ENCODE measurements at regions not wholly inside any gene's neighbourhood (a gene's known extent, or its start where the extent isn't known, plus 50 kb on each side); places are given as distances from the start of the nearest gene placed in this dataset.

- in situ Hi-C loops (cut with MboI; ENCODE audit: low sequenced_read_pairs), result no loop called here
These were observed 402.8 kb upstream of the JAG1 start for GRCh38 chr20:11076434-11077105.

DNA sequence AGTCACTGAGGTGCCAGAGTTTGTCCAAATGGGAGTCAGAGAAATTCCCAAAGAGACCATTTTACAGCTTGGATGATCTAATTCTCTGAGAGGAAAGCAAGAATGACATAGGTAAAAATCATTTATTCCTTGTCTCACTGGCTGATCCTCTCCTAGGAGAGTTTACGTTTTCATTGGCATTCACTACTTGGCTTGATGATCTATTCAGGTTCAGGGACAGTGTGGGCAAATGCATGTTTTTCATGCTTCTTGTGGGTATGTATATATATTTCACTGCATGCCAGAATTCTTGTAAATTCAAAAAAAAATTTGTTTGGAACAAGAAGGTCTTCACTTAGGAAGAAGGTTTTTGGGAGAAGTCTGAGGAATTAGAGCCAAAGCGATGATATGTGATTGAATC lies 403.4 kb upstream of the JAG1 start:
- in situ Hi-C loops (cut with MboI; ENCODE audit: low sequenced_read_pairs), result no loop called here

DNA sequence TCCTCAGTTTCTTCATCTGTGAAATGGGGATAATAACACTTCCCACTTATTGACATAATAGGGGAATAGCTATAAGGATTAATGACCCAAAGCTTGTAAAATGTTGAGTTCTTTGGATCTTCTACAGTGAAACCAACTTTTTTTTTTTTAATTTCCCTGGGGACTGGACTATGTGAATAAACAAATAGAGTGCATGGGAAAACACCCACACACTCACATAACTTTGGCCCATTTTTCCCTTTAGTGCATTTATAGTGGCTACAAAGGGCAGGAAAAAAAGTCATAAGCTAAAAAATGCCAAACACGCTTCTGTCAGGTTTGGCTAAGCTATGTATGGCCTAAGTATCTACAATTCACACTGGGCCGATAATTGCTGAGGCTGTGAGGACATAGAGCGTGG lies 406.2 kb upstream of the JAG1 start:
- in situ Hi-C loops (cut with MboI; ENCODE audit: low sequenced_read_pairs), result no loop called here

GRCh38 chr20:11080781-11081377 lies 407.1 kb upstream of the JAG1 start:
- in situ Hi-C loops (cut with MboI; ENCODE audit: low sequenced_read_pairs), result no loop called here

DNA sequence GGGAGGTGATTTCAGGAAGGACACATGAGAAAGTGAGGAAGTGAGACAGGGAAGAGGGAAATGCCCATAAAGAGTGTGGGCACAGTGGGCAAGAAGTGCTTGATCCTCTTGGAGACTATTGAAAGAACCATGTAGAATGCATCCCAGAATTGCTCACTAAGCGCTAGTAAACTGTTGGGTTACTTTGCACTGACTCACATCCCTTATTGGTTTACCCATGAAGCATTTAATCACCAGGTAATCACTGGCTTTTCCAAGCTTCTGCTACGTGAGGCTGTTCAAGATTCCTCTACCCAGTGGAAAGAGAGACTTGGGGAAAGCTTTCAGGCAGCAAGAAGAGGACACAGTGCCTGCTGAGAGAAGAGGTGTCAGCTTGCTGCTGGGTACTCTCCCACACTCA lies 410.0 kb upstream of the JAG1 start:
- in situ Hi-C loops (cut with MboI; ENCODE audit: low sequenced_read_pairs), result no loop called here

GRCh38 chr20:11084508-11084907 lies 410.7 kb upstream of the JAG1 start:
- in situ Hi-C loops (cut with MboI; ENCODE audit: low sequenced_read_pairs), result no loop called here

GRCh38 chr20:11086970-11087369 lies 413.2 kb upstream of the JAG1 start:
- in situ Hi-C loops (cut with MboI; ENCODE audit: low sequenced_read_pairs), result no loop called here

DNA sequence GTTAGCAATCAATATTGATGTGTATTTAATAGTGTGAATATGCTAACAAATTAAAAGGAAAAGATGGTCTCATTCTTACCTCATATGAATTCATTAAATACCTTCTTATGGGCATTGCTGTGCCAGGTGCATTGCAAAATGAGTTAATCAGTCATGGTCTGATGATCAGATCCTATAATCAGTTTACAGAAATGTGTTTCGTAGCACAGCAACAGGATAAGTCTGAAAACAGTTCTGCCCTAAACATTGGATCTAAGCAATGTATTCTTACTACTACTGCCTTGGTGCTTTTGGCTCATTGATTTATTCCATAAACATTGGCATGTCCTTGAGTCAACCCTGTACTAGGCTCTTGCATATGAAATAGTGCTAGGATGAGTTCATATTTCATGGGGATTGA lies 417.0 kb upstream of the JAG1 start:
- in situ Hi-C loops (cut with MboI; ENCODE audit: low sequenced_read_pairs), result no loop called here

GRCh38 chr20:11091511-11091910 lies 417.7 kb upstream of the JAG1 start:
- in situ Hi-C loops (cut with MboI; ENCODE audit: low sequenced_read_pairs), result no loop called here

- in situ Hi-C loops (cut with MboI; ENCODE audit: low sequenced_read_pairs), result no loop called here
These were observed 418.4 kb upstream of the JAG1 start for GRCh38 chr20:11092151-11092550.

DNA sequence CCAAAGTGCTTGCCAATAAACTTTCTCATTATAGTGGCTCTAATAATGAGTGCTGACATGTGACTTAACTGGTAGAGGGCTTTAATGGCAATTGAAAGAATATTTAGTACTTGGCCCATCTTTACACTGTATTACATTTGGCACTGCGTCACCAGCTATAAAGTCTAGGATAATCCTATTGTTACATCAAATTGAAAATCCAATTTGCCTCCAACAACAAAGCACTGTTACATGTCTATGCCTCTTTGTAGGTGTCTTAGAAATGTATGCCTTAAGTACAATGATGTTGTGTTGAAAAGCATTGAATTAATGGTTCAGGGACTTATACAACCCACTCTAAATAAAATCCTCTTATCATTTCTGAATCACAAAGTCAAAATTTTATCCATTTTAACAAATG lies 420.4 kb upstream of the JAG1 start:
- in situ Hi-C loops (cut with MboI; ENCODE audit: low sequenced_read_pairs), result no loop called here

DNA sequence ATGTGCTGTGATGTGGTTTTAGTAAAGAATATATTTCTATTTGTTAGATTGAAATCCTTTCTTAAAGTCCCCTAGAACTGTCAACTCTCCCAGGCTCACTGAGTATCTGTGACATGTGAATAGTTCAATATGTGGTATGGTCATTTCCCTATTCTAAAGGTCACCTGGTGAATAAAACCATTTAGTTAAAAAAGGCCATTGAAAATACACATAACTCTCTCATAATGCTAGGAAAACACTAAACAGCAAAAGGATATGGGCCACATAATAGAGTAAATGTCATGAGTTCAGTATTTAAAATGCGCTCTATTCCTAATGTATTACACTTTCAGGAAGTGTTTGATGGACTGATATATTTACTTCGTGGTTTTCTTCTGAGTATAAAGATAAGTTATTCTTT lies 420.9 kb upstream of the JAG1 start:
- in situ Hi-C loops (cut with MboI; ENCODE audit: low sequenced_read_pairs), result no loop called here

DNA sequence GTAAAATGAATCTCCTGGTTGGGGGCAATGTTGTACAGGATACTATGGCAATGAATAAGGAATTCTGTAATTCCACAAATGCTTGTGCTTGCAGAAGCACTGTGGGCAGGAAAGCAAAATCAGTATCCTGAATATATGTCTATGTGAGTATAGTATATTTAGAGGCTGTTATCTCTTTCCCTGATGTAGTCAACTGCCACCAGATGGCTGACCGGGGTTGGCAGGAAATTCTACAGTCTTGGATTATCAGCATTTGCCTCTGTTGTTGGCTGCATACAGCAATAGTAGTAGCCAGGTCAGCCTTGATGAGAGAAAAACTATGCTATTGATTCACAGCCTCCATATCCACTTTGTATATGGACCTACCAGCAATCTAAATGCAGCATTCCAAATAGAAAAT lies 425.1 kb upstream of the JAG1 start:
- in situ Hi-C loops (cut with MboI; ENCODE audit: low sequenced_read_pairs), result no loop called here

DNA sequence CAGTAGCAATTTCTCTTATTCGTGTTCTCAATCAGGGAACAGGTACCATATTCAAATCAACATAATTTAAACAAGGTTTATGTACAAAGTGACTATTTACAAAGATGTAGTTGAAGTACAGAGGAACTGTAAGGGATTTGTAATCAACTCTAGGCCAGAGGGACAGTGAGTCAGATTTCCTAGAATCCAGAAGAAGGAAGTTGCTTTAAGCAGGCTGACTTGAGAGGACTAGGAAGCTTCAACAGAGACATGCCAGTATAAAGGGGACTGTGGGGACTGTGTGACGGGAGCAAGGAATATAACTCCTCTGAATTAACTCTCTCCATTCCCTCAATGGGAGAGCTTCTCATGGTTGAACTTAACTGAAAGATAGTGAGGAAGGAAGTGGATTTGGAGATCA lies 427.4 kb upstream of the JAG1 start:
- in situ Hi-C loops (cut with MboI; ENCODE audit: low sequenced_read_pairs), result no loop called here

DNA sequence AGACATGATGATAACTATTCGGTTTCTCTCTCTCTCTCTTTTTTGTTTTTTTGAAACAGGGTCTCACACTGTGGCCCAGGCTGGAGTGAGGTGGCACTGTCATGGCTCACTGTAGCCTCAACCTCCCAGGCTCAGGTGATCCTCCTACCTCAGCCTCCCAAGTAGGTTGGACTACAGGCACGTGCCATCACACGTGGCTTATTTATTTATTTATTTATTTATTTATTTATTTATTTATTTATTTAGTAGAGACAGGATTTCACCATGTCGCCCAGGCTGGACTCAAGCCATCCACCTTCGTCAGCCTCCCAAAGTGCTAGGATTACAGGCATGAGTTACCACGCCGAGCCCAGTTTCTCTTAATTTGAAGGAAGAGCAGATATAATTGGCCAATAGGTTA lies 427.9 kb upstream of the JAG1 start:
- in situ Hi-C loops (cut with MboI; ENCODE audit: low sequenced_read_pairs), result no loop called here

DNA sequence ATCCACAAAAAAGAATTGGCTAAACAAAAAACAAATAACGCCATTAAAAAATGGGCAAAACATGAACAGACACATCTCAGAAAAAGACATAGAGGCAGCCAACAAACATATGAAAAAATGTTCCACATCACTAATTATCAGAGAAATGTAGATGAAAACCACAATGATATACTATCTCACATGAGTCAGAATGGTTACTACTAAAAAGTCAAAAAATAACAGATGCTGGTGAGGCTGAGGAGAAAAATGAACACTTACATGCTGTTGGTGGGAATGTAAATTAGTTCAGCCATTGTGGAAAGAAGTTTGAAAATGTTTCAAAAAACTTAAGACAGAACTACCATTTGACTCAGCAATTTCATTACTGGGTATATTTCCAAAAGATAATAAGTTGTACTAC lies 430.1 kb upstream of the JAG1 start:
- in situ Hi-C loops (cut with MboI; ENCODE audit: low sequenced_read_pairs), result no loop called here

DNA sequence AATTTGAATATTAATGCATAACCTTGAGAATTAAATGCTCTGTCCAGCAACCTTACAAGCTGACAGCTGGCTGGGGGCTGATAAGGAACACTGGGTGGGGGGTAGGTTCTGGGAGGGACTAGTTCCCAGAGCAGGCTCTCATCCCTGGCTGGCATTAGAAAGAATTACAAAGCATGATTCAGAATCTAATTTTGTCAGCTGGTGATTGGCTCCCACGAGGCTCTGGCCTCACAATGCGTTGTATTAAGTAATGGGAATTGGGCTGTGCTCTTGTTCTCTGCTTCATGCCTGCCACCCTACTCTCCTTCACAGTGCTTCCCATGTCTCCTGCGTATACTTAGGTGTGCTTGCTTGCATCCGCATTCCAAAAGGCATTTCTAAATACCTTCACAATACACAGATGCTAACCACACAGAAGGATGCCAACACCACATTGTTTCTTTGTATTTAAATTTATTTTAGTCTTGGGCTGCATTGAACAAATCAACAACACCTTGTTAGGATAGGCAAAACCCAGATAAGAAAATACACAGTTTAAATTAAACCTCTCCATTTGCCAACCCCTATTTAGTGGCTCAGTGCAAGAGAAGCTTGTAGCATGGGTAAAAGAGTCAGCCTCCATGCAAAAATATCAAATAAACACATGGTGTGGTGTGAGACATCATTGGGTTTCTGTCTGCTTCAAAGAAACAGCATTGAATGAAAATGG lies 434.5 kb upstream of the JAG1 start:
- in situ Hi-C loops (cut with MboI; ENCODE audit: low sequenced_read_pairs), result no loop called here

GRCh38 chr20:11110535-11110934 lies 436.7 kb upstream of the JAG1 start:
- in situ Hi-C loops (cut with MboI; ENCODE audit: low sequenced_read_pairs), result no loop called here

GRCh38 chr20:11111191-11111590 lies 437.4 kb upstream of the JAG1 start:
- in situ Hi-C loops (cut with MboI; ENCODE audit: low sequenced_read_pairs), result no loop called here

DNA sequence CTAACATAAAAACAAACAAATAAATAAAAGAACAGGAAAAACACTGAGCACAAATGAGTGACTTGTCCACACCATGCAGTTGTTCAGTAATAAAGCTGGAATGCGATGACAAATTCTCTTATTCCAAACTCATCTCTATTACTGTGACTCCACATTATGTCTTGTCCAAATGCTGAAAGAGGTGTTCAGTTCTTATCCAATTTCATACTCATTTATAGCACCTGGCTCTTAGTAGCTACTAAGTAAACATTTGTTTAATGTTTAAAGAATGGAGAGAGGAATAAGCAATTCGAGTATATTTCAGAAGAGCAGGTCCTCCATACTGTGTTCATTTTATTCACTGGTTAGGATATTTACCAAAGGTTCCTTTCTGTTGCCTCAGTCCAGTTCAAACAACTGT lies 439.0 kb upstream of the JAG1 start:
- in situ Hi-C loops (cut with MboI; ENCODE audit: low sequenced_read_pairs), result no loop called here

DNA sequence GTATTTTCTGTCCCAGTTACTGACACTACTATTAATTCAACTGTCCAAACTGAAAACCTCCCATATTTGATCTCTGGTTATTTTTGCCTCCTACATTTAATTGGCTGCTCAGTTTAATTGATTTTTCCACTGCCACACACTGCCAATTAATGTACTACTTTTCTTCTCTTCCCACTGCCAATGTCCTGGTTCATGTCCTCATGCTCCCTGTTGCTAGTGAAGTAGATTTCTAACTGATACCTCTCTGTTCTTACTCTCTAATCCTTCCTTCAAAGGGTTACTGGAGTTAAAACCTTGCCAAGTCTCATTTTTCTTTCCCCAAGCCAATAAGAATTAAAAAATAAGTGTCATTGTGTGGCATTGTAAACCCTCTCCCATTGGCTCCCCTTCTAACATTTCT lies 440.6 kb upstream of the JAG1 start:
- in situ Hi-C loops (cut with MboI; ENCODE audit: low sequenced_read_pairs), result no loop called here

DNA sequence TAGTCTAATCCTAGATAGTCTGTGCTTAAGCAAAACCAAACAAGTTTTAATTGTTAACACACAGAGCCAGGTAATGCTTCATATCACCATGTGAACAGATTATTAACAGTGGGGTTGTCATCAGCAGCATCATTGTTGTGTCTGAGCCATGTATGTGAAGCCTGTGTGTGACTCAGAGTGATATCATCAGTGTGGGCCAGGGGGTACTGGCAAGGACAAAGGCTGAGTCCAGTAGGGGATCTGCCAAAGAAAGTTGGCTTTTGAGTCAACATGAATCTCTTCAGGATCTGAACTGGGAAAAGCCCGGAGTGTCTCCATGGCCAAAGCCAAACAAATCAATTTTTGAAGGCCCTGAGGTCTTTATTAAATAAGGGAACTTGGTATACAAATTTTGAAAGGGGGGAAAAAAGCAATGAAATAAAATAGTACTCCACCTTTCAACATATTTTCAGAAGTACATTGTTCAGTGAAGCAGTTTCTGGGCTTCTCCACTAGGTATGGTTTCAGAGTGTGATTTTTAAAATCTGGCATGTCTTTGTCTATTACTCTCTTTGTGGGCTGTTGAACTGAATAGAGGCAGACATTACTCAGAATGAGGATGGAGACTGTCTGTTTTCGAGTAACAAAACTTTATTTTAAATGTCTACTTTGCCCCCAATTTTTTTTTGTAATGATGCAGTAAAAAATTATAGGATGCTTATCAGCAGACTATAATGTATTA lies 444.2 kb upstream of the JAG1 start:
- in situ Hi-C loops (cut with MboI; ENCODE audit: low sequenced_read_pairs), result no loop called here

All from HL-60/S4 treated with phorbol 12-myristate 13-acetate at 8.2 ng/mL for 4 days and 3 days (cell line).